Stimulated activated CD8-positive, alpha-beta memory T cell treated with anti-CD3 and anti-CD28 coated beads, Interleukin-12 subunit alpha, Interleukin-12 subunit beta, amount 100 ng/mL, for 1 hour (primary cell): ENCODE measurements at regions not wholly inside any gene's neighbourhood (a gene's known extent, or its start where the extent isn't known, plus 50 kb on each side); places are given as distances from the start of the nearest gene placed in this dataset.
"Not testable (repeated sequence)": the region's sequence is repeated elsewhere in the genome, so short reads cannot be mapped to it uniquely, and the experiment has no call there.

Source experiments
- DNase-seq: peaks from one replicate; pipeline ENCODE4 v3.0.0-alpha.2; 2020; ENCODE audit warnings: low read depth

DNA sequence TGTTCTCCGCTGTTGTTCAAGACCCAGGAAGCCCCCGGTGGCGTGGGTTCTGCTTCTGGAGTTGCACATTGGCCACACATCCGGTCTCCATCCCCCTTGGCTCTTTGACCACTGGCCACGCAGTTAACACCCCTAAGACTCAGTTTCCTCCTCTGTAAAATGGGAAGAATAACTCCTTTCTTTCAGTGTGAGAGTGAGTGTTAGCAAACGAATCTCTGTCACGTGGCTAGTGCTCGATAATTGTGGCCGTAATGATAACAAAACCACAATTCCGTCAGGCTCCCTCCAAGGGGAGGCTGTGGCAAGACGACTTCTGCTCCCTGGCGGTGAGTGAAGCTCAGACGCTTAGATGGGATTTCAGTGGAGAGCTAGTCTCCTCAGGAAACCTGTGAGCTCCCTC lies 315.2 kb upstream of the B3GAT1 start:
- DNase-seq = no peak

DNA sequence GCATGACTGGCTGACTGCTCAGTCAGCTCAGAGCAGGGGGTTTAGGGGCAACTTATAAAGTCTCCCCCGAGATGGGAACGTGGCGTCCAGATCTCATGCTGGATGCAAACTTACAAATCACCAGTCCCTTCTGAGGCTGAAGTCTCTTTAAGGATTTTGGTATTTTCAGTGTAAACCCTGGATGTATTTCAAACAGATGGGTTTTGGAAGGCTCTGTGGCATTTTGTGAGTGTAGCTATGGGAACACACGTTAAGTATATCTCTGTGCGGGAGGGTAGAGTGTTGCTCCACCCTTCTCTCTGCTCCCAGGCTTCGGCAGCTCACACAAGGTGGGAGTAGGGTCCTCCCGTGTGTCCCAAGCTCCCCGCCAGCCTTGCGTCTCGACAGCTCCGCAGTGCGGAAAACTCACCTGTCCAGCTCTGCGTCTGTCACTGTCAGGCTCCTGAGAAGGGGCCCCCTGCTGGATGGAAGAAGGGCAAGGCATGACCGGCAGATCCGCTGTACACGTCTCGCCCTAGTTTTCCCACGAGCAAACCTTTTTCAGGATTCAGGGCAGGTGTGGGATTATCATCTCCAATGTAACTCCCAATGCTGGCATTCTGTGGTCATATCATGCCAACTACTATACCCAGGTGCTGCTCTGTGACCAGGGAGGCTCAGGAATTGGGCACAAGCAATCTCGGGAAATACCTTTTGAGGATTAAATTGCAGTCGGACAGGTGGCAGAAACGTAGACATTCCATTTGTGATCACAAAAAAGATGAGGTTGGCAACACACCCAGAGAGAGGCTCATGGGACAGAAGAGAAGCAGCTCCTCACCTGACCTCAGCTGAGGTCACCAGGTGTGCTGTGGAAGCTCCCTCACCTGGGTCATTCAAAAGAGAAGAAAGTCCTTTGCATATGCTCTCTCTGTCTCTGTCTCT lies 313.9 kb upstream of the B3GAT1 start:
- no peak for DNase-seq

DNA sequence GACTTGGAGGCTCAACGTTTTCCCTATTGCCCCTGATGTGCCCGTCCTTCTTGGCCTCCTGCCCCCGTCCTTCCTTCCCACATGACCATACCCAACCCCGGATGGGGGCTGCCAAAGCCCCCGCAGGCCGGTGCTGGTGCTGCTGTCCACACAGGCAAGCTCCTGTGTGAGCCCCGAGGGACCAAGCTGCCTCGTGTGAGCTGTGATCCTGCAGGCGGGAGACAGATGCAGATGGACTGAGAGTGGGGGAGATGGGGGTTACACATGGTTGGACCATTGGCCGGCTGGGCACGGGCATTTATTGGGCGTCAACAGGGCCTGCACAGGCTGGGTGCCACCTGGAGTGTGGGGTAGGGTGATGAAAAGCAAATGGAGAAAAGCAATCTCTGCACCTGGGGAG lies 313.2 kb upstream of the B3GAT1 start:
- no peak for DNase-seq

DNA sequence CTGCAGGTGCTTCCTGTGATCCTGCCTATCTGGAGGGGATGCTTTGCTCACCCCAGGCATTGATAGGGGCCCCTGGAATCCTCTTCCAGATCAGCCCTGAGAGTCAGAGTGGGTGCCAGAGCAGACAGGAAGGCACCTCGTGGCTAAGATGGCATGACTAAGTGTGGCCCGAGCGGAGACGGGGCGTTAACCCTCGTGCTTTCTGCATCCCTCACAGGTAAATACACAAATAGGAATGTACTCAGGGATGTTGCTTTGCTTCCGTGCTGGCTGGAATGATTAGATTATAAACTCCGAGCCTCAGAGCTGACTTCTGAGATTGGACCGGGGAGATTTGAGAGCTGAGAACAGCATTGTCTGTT lies 312.7 kb upstream of the B3GAT1 start:
- DNase-seq = no peak

DNA sequence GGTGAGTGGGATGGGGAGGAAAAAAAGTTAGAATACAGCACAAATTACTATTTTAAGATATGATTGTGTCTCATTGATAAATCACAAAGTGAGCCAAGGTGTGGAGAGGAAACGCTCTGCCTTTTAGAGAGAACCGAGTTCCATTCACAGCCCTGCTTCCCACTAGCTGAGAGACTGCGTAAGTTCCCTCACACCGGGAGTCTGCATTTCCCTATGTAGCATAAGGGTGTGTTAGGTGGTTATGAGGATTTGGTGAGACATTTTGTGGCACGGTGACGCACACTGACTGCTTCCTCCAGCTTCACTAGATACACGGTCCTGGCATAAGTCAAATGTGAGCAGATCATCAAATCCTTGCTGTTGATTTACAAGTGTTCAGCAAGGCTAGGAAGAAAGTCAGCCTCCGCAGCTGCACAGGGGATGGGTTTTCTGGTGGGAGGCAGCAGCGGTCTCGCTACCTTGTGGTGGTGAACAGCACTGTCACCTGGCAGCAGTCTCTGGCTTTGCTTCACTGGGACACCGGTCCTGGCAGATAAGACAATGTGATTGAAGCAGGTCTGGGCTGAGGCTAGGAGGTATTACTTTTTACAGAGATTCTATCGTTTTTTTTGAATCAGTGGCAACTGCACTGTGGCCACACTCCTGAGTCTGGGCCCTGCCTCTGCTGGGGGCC lies 312.2 kb upstream of the B3GAT1 start:
- no peak for DNase-seq

DNA sequence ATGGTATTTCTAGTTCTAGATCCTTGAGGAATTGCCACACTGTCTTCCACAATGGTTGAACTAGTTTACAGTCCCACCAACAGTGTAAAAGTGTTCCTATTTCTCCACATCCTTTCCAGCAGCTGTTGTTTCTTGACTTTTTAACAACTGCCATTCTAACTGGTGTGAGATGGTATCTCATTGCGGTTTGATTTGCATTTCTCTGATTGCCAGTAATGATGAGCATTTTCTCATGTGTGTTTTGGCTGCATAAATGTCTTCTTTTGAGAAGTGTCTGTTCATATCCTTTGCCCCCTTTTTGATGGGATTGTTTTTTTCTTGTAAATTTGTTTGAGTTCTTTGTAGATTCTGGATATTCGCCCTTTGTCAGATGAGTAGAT lies 308.6 kb upstream of the B3GAT1 start:
- DNase-seq = not testable (repeated sequence)

DNA sequence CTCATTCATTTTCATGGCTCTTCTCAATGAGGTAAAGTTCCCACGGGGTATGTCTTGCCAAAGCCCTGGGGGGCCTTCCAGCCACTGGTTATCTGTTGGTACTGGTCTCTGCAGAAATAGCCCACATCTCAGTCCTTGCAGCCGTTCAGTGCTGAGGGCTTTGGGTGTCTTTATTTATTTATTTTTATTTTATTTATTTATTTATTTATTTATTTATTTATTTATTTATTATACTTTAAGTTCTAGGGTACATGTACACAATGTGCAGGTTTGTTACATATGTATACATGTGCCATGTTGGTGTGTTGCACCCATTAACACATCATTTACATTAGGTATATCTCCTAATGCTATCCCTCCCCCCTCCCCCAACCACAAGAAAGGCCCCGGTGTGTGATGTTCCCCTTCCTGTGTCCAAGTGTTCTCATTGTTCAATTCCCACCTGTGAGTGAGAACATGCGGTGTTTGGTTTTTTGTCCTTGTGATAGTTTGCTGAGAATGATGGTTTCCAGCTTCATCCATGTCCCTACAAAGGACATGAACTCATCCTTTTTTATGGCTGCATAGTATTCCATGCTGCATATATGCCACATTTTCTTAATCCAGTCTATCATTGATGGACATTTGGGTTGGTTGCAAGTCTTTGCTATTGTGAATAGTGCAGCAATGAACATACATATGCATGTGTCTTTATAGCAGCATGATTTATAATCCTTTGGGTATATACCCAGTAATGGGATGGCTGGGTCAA lies 308.1 kb upstream of the B3GAT1 start:
- DNase-seq = not testable (repeated sequence)

DNA sequence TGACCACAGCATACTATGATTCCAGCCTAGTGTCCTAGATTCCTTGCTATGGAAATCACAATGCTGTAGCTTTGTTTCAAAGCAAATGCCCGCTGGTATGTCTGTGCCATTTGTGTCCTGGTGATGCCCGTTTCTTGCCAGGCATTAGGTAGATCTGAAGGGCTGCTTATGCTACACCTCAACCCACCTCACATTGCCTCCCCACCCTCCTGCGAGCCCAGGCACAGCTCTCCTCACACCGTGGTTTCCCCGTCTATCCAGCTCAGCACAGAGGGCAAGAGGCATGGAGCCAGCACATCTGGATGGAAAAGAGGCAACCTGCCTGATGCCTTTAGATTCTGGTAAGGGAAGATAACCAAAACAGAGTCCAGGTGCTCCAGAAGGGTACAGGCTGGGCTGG lies 307.4 kb upstream of the B3GAT1 start:
- no peak for DNase-seq

DNA sequence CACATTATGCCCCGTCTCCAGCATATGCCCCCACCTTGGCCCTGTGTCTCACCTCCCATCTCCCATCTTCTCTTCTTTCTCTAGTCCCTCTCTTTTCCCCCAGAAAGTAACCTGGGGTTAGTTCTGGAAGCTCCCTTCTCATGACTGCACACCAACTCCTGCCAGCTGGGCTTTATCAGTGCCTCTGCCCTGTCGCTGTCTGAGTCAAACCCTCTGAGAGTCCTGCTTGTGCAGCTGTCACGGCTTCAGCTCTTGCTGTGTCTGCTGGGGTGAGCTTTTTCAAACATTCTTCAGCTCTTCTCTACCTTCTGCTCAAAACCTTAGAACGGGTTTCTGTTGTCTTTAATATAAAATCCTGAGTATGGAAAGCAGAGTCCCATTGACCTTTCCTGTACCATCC lies 304.5 kb upstream of the B3GAT1 start:
- DNase-seq = no peak

DNA sequence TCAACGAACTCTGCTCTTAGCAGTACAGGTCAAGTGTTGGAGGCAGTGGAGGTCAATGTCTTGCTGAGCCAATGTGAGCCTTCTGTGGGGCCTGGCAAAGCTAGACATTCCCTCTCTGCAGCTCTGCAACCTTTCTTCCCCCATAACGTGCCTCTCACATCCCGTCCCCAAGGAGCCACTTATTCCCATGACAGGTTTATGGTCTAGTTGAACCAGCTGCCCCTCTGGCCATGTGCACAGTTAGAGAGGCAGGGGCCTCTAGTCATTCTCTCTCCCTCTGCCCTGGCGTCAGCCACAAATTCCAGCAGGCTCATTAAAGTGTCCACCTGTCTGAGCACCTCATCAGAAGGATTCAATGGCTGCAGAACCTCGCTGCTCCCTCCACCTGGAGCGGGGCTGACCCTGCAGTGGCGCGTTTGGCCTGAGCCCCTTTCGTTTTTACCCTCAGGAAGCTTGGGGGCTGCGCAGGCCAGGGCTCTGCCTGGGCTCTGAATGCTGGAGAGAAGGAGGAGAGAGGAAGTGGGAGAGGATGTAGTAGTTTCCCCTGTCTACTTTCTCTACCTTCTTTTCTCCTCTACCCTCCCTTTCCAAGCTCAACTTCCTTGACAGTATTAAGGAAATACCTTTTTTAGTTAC lies 302.1 kb upstream of the B3GAT1 start:
- no peak for DNase-seq

DNA sequence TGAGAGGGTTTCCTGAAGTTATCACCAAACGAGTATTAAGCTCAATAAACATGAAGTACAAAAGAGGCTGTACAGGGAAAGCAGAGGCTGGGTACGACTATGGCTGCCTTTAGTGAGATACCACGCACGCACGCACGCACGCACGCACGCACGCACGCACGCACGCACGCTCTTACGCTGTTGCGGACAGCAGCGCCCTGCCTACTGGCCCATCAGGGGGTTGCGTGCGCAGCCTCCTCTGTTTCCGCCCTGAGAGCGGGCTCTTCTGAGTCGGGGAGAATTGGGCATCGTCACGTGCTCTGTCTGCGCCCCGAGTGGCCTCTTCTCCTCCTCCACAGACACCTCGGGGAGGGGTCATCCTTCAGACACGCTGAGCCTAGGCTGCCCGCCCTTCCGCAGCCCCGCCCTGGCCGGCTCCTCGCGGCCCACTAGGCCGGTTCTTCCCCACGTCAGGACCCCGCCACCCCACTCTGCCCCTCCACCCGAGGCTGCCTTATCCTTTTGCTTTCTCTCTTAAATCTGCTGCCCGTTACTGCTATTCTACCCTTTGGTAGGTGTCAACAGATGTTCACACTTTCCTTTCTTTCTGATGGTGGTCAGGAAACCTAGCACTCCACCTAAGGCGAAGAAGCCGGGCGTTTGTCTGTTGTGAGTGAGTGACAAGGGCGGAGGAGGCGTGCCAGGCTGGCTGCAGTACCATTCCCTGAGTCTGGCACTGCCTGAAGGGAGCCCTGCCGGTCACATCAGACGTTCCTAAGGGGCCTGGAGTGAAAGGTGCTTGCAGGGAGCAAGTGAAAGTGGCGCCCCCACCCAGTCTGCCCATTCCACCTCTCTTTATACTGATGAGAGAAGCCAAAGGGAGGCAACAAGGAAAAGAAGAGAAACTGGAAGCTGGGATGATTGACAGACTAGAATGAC lies 300.4 kb upstream of the B3GAT1 start:
- DNase-seq = no peak

DNA sequence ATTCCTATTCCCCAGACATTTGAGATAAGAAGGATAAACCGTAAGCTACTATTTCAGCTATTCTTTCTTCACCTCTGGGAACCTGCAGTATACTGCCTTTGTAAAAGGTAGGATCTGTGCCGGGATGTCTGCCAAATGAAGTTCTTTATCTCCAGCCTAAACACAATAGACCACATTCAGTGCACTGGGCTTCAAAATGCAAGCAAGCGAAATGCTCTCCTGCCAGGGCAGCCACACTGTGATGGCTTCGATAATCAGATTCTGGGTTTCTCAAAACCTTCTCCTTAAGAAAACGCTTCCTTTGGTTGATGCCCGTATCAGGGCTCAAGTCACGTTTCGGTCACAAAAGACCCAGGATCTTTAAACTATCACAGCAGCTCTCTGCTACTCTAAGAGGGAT lies 299.5 kb upstream of the B3GAT1 start:
- DNase-seq = no peak

DNA sequence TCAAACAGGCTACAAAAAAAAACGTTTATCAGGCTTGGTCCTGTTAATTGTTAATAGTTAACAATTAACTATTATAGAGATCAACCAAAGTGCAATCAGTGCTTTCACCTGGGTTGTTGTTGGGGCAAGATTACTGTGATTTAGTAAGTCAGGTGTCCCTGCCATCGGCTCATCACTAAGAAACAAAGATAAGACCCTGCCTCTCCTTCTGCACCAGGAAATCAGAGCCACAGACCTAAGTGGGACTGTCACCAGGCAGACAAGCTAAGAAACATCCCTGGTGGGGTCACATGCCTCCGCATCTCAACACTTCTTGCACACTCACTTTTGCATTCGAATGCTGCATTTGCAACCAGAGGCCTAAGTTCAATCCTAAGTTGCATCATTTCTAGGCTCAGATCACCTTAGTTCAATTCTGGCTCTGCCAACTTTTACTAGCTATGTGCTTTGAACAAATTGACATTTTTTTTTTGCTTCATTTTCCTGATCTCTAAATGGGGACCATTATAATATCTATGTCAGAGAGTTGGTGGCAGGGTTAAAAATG lies 298.9 kb upstream of the B3GAT1 start:
- DNase-seq = no peak

DNA sequence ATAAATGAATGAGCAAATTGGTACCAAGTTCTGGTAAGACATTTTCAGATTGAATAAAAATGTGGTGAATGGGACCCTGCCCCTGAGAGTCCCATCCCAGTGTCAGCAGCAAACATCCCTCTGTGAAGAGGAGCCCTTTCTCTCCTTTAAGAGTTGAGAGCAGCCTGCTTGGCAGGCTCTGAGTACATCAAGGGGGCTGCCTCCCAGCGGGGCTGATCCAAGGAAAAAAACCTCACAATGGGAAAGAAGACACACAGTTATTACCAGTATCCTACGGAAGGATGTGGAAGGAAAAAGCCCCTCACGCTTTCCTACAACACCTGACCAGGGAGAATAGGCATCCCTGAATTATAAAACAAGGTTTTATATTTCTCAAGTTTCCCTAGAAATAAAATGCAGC lies 293.8 kb upstream of the B3GAT1 start:
- no peak for DNase-seq

DNA sequence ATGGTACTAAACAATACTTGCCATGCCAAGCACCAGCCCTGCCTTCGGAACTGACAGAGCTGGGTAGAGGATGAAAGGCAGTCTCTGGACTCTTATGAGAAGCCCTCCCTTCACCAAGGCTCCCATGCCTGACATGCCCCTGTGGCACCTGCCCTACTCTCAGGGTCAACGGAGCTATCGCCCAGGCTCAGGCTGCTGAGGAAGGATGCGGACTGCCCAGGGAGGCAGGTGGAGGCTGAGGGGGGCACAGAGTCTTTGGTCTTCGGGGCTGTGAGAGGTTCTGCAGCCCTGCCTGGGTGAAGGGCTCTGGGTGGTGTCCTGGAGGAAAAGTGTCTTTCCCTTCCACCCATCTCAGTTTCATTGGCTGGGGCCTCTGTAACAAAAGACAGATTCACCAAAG lies 290.8 kb upstream of the B3GAT1 start:
- no peak for DNase-seq

DNA sequence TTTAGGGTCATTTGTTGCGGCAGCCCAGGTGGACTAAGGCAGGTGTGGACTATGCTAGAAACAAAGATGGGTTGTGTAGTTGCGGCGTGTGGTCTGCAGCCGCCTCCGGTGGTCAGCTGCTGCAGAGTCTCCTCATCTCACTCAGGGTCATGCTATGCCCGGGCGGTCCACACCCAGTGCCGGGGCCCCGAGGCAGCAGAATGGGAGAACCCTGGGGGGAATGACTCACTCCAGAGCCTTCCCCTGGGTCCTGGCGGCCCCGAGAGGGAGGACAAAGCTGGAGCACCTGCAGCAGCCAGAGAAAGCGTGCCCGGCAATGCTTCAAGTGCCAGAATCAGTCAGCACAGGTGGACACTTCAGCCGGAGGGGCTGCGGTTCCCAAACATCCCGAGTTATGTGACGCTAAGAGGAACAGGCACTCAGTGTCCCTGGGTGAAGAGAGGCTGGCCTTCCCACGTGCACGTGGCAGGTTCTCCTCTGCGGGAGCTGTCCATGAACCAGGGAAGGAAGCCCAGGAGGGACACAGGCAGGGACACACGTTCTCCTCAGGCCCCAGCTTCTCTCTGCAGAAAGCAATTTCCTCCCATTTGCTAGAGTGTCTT lies 289.6 kb upstream of the B3GAT1 start:
- DNase-seq = no peak

DNA sequence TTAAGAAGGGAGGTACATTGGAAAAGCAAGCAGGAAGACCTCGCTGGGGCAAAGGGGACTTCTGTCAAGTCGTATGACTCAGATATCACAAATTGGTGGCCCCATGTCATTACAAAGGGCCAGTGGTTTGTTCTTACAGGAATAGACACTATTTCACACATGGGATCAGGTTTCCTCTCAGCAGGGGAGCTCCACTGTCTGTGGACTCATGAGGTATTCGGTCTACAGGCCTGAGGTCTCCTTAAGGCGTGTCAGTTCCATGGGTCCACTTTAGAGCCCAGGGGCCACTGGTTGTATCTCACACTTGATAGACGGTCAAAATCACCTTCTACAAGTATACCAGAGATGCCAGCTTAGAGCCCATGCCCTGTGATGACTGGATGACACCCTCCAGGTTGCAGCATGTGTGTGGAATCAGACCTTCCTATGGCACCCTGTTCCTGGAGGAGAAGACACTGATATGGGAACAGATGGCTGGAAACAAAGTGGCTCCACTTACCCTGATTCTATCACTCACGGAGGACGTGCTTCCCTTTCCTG lies 288.1 kb upstream of the B3GAT1 start:
- no peak for DNase-seq

DNA sequence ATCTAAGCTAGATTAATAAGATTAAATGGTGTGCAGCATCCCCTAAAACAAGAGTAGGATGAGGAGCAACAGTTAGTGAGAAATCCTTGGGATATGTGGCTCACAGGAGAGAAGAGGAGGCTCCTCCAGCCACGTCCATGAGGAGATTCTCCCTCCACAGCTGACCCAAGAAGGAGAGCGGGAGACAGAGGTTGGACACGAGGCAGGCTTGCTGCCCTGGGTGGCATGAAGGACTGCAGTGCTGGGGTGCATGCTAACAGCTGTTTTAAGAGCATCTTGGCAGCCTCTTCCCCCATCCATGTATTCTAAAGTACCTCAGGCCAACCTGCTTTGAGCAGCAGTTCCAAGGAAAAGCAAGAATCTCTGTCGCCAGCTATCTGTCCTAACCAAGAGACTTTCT lies 284.4 kb upstream of the B3GAT1 start:
- no peak for DNase-seq

DNA sequence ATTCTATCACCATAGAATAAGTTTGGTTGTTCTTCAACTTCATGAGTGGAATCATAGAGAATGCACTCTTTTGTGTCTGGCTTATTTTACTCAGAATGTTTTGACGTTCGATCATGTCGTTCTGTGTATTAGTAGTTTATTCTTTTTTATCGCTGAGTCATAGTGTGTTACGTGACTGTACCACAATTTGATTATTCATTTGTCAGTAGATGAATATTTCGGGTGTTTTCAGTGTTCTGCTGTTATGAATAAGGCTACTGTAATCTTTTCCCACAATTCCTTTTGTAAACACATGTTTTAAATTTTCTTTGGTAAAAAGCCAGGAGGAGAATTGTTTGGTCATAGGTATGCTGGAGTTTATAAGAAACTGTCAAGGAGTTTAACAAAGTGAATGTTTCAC lies 279.9 kb upstream of the B3GAT1 start:
- DNase-seq = no peak

DNA sequence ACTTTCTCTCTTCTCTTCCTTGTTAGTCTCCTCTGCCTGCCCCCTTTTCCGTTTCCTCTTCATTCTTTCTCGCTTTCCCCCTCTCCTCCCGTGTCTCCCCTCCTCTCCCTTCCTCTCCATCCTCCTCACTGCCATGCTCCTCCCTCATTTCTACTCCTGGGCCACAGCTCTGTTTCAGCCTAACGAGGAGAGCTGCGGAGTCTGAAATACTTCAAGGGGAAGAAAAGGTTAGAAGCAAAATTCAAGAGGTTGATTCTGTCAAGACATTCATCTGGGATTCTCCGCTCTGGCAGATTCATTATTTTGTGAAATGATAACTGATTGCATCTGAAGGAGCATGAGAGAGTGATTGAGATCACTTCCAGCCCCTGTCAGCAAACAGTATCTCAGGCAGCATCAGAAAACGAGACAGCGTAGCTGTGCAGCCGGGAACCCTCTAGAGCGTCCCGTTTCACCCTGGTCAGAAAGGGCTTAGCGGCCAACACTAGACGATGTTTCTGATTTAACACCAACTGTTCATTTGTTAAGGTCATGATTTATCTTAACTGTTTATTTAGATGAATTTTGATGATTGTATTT lies 279.3 kb upstream of the B3GAT1 start:
- DNase-seq = no peak
